KOPT-K1 (cell line): ENCODE measurements at regions not wholly inside any gene's neighbourhood (a gene's known extent, or its start where the extent isn't known, plus 50 kb on each side); places are given as distances from the start of the nearest gene placed in this dataset.
"Not testable (repeated sequence)": the region's sequence is repeated elsewhere in the genome, so short reads cannot be mapped to it uniquely, and the experiment has no call there.

Experiments
- H3K27ac ChIP-seq: fragments of 200-600 bp; sonication (generic); 2 replicates; pipeline ENCODE4 v1.5.1; 2016; ENCODE audit warnings: antibody characterized with exemption, mild to moderate bottlenecking, low read depth, low read length; ENCODE audit not compliant: poor library complexity, severe bottlenecking
- H3K36me3 ChIP-seq: fragments of 200-600 bp; sonication (generic); 2 replicates; pipeline ENCODE4 v1.5.1; 2017; ENCODE audit warnings: antibody characterized with exemption, mild to moderate bottlenecking, low read length, moderate library complexity; ENCODE audit not compliant: insufficient read depth
- H3K9me3 ChIP-seq: fragments of 200-600 bp; sonication (generic); 2 replicates; pipeline ENCODE4 v1.5.1; 2017; ENCODE audit warnings: antibody characterized with exemption, low read length, mild to moderate bottlenecking; ENCODE audit not compliant: insufficient read depth, poor library complexity, severe bottlenecking

- Histone ChIP-seq H3K27ac (no peak overlapping the region), H3K9me3 (no peaks in the 10 kb centered on the region), H3K36me3 (no peaks in the 10 kb centered on the region)
These were observed 411.9 kb upstream of the SLC30A5 start for GRCh38 chr5:68681929-68682328.

- H3K27ac ChIP-seq = no peak overlapping the region
- H3K9me3 ChIP-seq = no peaks in the 10 kb centered on the region
- no peaks in the 10 kb centered on the region for H3K36me3 ChIP-seq
These were observed 411.2 kb upstream of the SLC30A5 start for GRCh38 chr5:68682400-68683160.

GRCh38 chr5:68683632-68684036, 410.2 kb upstream of the SLC30A5 start:
- no peak overlapping the region for H3K27ac ChIP-seq
- H3K36me3 ChIP-seq = no peaks in the 10 kb centered on the region
- H3K9me3 ChIP-seq = no peaks in the 10 kb centered on the region

- Histone ChIP-seq H3K9me3 (no peaks in the 10 kb centered on the region), H3K27ac (no peak overlapping the region), H3K36me3 (no peaks in the 10 kb centered on the region)
These were observed 408.0 kb upstream of the SLC30A5 start for GRCh38 chr5:68685863-68686262.

GRCh38 chr5:68688547-68688946, 405.3 kb upstream of the SLC30A5 start:
- H3K27ac ChIP-seq = no peak overlapping the region
- no peaks in the 10 kb centered on the region for H3K36me3 ChIP-seq
- H3K9me3 ChIP-seq = peaks cover 3% of the 10 kb centered on the region

GRCh38 chr5:68689010-68689409, 404.8 kb upstream of the SLC30A5 start:
- Histone ChIP-seq H3K27ac (no peak overlapping the region), H3K9me3 (peaks cover 3% of the 10 kb centered on the region), H3K36me3 (no peaks in the 10 kb centered on the region)

- H3K36me3 ChIP-seq, H3K27ac ChIP-seq, H3K9me3 ChIP-seq: not testable (repeated sequence)
These were observed 401.9 kb upstream of the SLC30A5 start for GRCh38 chr5:68691874-68692273.

- Histone ChIP-seq H3K9me3 (peaks cover 5% of the 10 kb centered on the region), H3K27ac (no peak overlapping the region), H3K36me3 (no peaks in the 10 kb centered on the region)
These were observed 395.5 kb upstream of the SLC30A5 start for GRCh38 chr5:68698025-68698940.

GRCh38 chr5:68699966-68700365, 393.8 kb upstream of the SLC30A5 start:
- Histone ChIP-seq H3K27ac (no peak overlapping the region), H3K36me3 (no peaks in the 10 kb centered on the region), H3K9me3 (peaks cover 5% of the 10 kb centered on the region)

- Histone ChIP-seq H3K27ac (no peak overlapping the region), H3K36me3 (no peaks in the 10 kb centered on the region), H3K9me3 (no peaks in the 10 kb centered on the region)
These were observed 386.2 kb upstream of the SLC30A5 start for GRCh38 chr5:68707575-68707974.

- H3K36me3 ChIP-seq = no peaks in the 10 kb centered on the region
- no peaks in the 10 kb centered on the region for H3K9me3 ChIP-seq
- H3K27ac ChIP-seq = no peak overlapping the region
These were observed 385.5 kb upstream of the SLC30A5 start for GRCh38 chr5:68708156-68708841.

- Histone ChIP-seq H3K36me3 (no peaks in the 10 kb centered on the region), H3K9me3 (no peaks in the 10 kb centered on the region), H3K27ac (no peak overlapping the region)
These were observed 385.0 kb upstream of the SLC30A5 start for GRCh38 chr5:68708842-68709170.

- H3K9me3 ChIP-seq = no peaks in the 10 kb centered on the region
- H3K36me3 ChIP-seq = no peaks in the 10 kb centered on the region
- no peak overlapping the region for H3K27ac ChIP-seq
These were observed 384.6 kb upstream of the SLC30A5 start for GRCh38 chr5:68709239-68709638.

- Histone ChIP-seq H3K36me3 (no peaks in the 10 kb centered on the region), H3K27ac (peak overlapping the region; percentile 74)
These were observed 383.3 kb upstream of the SLC30A5 start for GRCh38 chr5:68710514-68710913.

More at GRCh38 chr5:68710514-68710913, 383.3 kb upstream of the SLC30A5 start:
- no peaks in the 10 kb centered on the region for H3K9me3 ChIP-seq
